ENCODE measurements at regions not wholly inside any gene's neighbourhood (a gene's known extent, or its start where the extent isn't known, plus 50 kb on each side); places are given as distances from the start of the nearest gene placed in this dataset.
"Not testable (repeated sequence)": the region's sequence is repeated elsewhere in the genome, so short reads cannot be mapped to it uniquely, and the experiment has no call there.

GRCh38 chr5:56313004-56313531 is 79.9 kb upstream of the ANKRD55 start:
- DNase-seq, result no peak

- DNase-seq, result no peak
Observed at GRCh38 chr5:56311306-56311905, 78.3 kb upstream of the ANKRD55 start.

- DNase-seq, result no peak
Observed at GRCh38 chr5:56310711-56311204, 77.6 kb upstream of the ANKRD55 start.

GRCh38 chr5:56309262-56309826 is 76.2 kb upstream of the ANKRD55 start:
- no peak for DNase-seq

GRCh38 chr5:56307714-56308333 is 74.7 kb upstream of the ANKRD55 start:
- DNase-seq, result no peak

GRCh38 chr5:56306433-56307150 is 73.5 kb upstream of the ANKRD55 start:
- no peak for DNase-seq

GRCh38 chr5:56305001-56305950 is 72.1 kb upstream of the ANKRD55 start:
- no peak for DNase-seq

GRCh38 chr5:56303511-56303910 is 70.4 kb upstream of the ANKRD55 start:
- DNase-seq, result no peak

GRCh38 chr5:56302027-56302426 is 68.9 kb upstream of the ANKRD55 start:
- DNase-seq, result no peak

- DNase-seq, result no peak
Observed at GRCh38 chr5:56301069-56301468, 67.9 kb upstream of the ANKRD55 start.

- no peak for DNase-seq
Observed at GRCh38 chr5:56299212-56299611, 66.1 kb upstream of the ANKRD55 start.

- DNase-seq, result peak; percentile 61
Observed at GRCh38 chr5:56298336-56299090, 65.4 kb upstream of the ANKRD55 start.

- no peak for DNase-seq
Observed at GRCh38 chr5:56297851-56298250, 64.7 kb upstream of the ANKRD55 start.

GRCh38 chr5:56295311-56295710 is 62.2 kb upstream of the ANKRD55 start:
- not testable (repeated sequence) for DNase-seq

- no peak for DNase-seq
Observed at GRCh38 chr5:56294354-56294753, 61.2 kb upstream of the ANKRD55 start.

GRCh38 chr5:56292874-56293273 is 59.7 kb upstream of the ANKRD55 start:
- DNase-seq, result not testable (repeated sequence)

GRCh38 chr5:56291661-56292374 is 58.7 kb upstream of the ANKRD55 start:
- DNase-seq, result no peak

GRCh38 chr5:56291079-56291643 is 58.0 kb upstream of the ANKRD55 start:
- no peak for DNase-seq

GRCh38 chr5:56290378-56291078 is 57.4 kb upstream of the ANKRD55 start:
- DNase-seq, result no peak

GRCh38 chr5:56289602-56289987 is 56.5 kb upstream of the ANKRD55 start:
- DNase-seq, result no peak

All from left hindlimb (tissue), 1 donor.